RCC 7860 (cell line): ENCODE measurements at regions not wholly inside any gene's neighbourhood (a gene's known extent, or its start where the extent isn't known, plus 50 kb on each side); places are given as distances from the start of the nearest gene placed in this dataset.

ENCODE experiments used
- DNase-seq: peaks from one replicate; pipeline ENCODE4 v3.0.0-alpha.2; 2015; ENCODE audit warnings: low spot score
- FAIRE-seq: peaks from 2 replicates; lab custom pipeline; 2012; peaks lifted over from hg19 to GRCh38; lab: Jason Lieb, UNC

GRCh38 chr10:128365156-128365725 is 239.0 kb upstream of the MKI67 start:
- no peak for FAIRE-seq
- DNase-seq, result no peak

- no peak for DNase-seq
- FAIRE-seq, result no peak
Measured at GRCh38 chr10:128367807-128368206, 241.6 kb upstream of the MKI67 start.

DNA sequence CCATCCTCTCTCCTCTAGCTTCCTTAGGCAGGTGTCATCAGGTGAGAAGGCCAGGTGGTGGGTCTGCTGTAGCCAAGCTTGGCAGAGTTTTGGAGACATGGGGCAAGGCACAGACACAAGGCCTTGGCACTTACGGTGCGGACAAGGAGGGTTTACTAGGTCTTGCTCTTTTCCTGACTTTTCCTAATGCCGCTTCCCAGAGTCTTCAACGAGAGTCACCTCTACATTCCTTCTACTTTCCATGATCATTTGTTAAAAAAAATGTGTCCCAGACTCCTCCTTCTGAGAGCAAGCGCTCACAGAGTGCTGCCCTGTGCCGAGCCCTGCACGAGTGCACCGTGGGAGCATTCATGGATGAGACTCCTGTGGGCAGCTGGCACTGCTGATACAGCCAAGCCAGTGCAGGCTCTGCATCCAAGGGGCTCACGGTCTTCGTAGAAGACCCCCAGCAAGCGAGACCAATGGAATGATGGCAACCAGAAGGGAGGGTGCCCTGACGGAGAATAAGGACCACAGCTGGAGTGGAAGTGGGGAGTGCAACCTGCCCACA is 243.0 kb upstream of the MKI67 start:
- no peak for FAIRE-seq

DNA sequence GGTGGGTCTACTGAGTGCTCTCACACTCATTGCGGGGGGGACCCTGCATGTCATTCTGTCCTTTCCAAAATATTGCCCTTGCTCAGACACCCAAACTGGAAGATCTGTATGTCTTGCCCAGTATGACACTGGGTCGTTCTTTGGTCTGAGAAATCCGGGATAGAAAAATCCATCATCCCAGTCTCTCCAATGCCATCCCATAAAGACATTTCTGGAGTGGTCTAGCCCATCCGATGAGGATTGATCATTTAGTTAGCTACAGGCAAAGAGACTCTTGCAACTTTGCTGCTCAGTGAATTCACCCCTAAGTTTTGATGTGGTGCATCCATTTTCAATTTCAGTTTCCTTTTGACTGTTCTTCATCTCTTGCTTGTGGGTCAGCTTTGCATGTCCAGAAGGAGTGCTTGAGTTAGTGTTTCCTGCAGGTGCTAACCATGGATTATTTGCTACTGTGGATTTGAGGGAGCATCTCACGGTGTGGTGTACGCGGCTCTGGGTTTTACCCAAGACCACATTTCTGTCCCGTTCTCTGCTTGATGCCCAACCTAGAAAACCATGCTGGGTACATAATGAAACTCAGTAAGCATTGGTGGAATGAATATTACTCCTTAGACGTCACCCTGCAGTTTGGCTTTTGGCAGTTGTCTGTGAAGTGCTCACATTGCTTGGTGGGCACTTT is 247.0 kb upstream of the MKI67 start:
- no peak for DNase-seq
- FAIRE-seq, result no peak

More for the DNA sequence above, 243.0 kb upstream of the MKI67 start:
- DNase-seq, result no peak

- no peak for FAIRE-seq
- DNase-seq, result no peak
Measured at GRCh38 chr10:128373831-128374230, 247.6 kb upstream of the MKI67 start.

GRCh38 chr10:128375171-128375570 is 248.9 kb upstream of the MKI67 start:
- FAIRE-seq (no peak), DNase-seq (no peak)

DNA sequence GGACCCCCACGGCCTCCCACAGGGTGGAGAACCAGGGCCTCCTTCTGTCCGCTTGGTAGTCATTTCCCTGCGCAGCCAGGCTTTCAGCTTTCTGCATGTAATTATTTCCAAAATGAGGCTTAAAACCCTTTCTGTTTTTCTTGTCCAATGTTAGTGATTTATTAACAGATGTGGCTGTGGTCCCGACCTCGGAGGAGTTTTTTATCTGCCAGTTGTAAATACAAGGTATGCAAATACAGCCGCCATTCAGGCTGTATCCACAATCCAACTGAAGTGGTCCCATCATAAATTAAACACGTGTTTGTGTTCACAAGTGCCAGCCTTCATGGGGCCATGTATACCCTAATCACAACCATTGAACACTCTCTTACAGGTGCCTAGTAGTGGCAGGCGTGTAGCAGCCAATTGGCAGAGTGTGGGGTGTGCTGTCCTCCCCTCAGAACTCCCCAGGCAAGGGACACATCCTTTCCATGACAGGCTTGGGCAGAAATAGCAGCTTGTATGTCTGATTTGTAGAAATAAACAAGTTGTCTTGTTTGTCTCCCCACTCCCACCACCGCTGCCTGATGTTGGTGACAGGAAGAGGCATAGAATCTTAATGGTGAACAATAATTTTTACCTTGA is 251.3 kb upstream of the MKI67 start:
- DNase-seq (no peak), FAIRE-seq (no peak)

GRCh38 chr10:128377988-128378387 is 251.8 kb upstream of the MKI67 start:
- no peak for FAIRE-seq
- no peak for DNase-seq

- FAIRE-seq (no peak), DNase-seq (no peak)
Measured at GRCh38 chr10:128380946-128381345, 254.7 kb upstream of the MKI67 start.

GRCh38 chr10:128382225-128382624 is 256.0 kb upstream of the MKI67 start:
- FAIRE-seq, result no peak
- DNase-seq, result no peak

GRCh38 chr10:128384831-128385230 is 258.6 kb upstream of the MKI67 start:
- no peak for FAIRE-seq
- DNase-seq, result no peak

DNA sequence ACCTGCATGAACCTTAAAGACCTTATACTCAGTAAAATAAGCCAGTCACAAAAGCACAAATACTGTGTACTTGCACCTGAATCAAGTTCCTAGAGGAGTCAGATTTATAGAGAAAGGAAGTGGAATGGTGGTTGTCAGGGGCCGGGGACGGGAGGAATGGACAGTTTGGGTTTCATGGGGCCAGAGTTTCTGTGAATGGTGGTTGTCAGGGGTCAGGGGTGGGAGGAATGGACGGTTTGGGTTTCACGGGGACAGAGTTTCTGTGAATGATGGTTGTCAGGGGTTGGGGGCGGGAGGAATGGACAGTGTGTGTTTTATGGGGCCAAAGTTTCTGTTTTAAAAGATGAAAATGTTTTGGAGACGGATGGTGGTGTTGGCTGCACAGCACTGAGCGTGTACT is 260.0 kb upstream of the MKI67 start:
- DNase-seq (no peak), FAIRE-seq (no peak)

DNA sequence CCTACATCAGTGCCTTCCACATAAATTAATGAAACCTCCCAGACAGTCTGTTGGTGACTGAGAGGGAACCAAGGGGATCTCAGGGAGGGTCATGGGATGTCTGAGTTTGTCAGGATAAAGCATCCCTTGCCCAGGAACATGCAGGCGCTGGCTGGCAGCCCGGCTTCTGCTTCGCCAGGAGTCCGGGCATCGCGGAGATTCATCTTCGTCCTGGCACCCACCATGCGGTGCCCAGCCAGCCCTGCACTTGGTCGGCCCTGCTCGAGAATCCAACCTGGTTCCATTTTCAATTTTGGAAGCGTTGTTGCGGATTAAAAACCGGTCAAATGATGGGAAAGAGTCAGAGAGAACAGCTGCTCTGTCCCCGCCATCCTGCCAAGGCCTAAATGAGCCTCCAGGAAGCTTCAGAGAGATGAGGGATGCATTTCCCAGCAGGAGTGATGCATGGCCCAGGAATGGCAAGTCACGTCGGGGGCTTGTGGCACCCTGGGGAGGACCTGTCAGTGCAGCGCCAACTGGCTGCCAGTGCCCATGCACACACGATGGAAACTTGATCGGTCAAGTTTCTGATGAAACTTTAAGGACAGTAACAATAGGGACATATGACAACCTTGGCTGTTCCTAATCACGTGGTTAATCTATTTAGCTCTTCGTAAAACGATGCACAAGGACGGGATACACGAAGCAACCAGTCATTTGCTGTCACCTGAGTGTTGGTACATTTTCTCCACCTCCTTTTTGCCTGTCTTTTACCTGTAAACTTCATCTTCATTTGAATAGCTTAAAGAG is 260.8 kb upstream of the MKI67 start:
- no peak for FAIRE-seq

GRCh38 chr10:128390596-128390995 is 264.4 kb upstream of the MKI67 start:
- FAIRE-seq, result no peak
- no peak for DNase-seq

More for the DNA sequence above, 260.8 kb upstream of the MKI67 start:
- no peak for DNase-seq

GRCh38 chr10:128393546-128393945 is 267.3 kb upstream of the MKI67 start:
- DNase-seq, result no peak
- no peak for FAIRE-seq

DNA sequence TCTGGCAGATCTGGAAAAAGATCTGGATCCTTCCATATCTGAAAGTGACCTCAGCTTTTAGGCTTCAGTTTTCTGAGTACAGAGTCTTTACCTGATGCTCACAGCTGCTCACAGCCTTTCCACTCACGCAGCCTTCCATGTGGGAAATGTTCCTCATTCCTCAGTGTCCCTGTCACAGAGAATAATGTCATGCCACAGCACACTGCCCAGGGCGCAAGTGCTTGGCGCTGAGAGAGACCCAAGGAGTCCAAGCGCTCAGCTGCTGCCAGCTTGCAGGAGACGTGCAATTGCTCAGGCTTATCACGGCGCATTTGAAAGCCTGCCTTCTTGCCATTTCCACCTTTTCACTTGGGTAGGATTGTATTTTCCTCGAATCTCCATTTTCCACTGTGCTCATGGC is 271.9 kb upstream of the MKI67 start:
- no peak for FAIRE-seq
- no peak for DNase-seq

DNA sequence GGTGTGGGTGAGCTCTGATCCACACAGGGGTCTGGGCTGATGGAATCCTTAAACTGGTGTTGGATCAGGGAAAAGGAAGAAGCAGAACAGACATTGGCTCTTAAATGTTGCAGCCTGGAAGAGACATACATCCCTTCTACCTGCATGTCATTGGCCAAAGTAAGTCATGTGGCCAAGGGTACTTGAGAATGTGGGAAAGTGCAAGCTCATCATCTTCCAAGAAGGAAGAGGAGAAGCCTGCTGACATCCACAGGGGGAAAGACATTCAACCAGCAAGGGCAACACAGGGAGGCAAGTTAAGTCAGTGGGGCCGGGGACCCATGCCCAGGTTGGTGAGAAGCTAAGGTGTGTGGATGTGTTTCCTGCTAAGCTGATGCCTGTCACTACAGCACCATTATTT is 272.8 kb upstream of the MKI67 start:
- no peak for FAIRE-seq
- no peak for DNase-seq

- DNase-seq (no peak), FAIRE-seq (no peak)
Measured at GRCh38 chr10:128400564-128400963, 274.3 kb upstream of the MKI67 start.

GRCh38 chr10:128405450-128405849 is 279.2 kb upstream of the MKI67 start:
- no peak for DNase-seq
- no peak for FAIRE-seq

- FAIRE-seq (no peak), DNase-seq (no peak)
Measured at GRCh38 chr10:128411643-128412042, 285.4 kb upstream of the MKI67 start.

DNA sequence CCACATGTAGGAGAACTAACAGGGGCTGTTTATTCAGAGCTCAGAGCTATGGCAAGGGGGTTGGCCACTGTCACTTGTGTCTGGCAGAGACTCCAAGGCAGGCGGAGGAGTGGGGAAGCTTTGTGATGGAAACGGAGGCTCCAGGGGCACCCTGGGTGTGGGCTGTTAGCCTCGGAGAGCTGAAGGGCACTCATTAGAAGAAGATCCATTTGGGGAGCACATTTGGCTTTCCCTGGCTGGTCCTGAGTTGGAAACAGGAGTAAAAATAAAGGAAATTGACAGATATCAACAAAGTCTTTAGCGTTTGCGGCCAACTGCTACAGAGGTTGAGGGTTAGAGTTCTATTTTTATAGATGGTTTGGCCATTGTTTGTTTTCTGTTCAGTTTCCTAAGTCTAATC is 288.3 kb upstream of the MKI67 start:
- FAIRE-seq (no peak), DNase-seq (no peak)
